ENCODE measurements at regions not wholly inside any gene's neighbourhood (a gene's known extent, or its start where the extent isn't known, plus 50 kb on each side); places are given as distances from the start of the nearest gene placed in this dataset.
"Not testable (repeated sequence)": the region's sequence is repeated elsewhere in the genome, so short reads cannot be mapped to it uniquely, and the experiment has no call there.

GRCh38 chr1:112828716-112829115 is 113.6 kb upstream of the PPM1J start:
- no peak overlapping the region for H3K9ac ChIP-seq (ENCODE audit: low read length)

GRCh38 chr1:112827391-112827790 is 112.3 kb upstream of the PPM1J start:
- not testable (repeated sequence) for H3K4me3 ChIP-seq (ENCODE audit: low read length); H3K9me3 ChIP-seq (ENCODE audit: insufficient read depth, low read length); H3K9ac ChIP-seq (ENCODE audit: low read length); H3K79me2 ChIP-seq (ENCODE audit: low read length); H3K27ac ChIP-seq (ENCODE audit: low read length); H3K36me3 ChIP-seq (replicated peaks; ENCODE audit: low read depth, low read length); H3K4me1 ChIP-seq (ENCODE audit: low read length); H3K27me3 ChIP-seq (ENCODE audit: low read depth, low read length); H4K20me1 ChIP-seq (ENCODE audit: insufficient read depth, low read length); H3K4me2 ChIP-seq (ENCODE audit: low read length); H2AFZ ChIP-seq (ENCODE audit: low read depth, low read length)

More at GRCh38 chr1:112828716-112829115, 113.6 kb upstream of the PPM1J start:
- no peaks in the 10 kb centered on the region for H3K9me3 ChIP-seq (ENCODE audit: insufficient read depth, low read length)
- H3K27ac ChIP-seq (ENCODE audit: low read length), result no peak overlapping the region
- H3K4me3 ChIP-seq (ENCODE audit: low read length), result no peak overlapping the region
- no peak for TF ChIP-seq EZH2phosphoT487 (IDR thresholded peaks at IDR 0.05; ENCODE audit: low read depth)
- TF ChIP-seq, protein P1, sequence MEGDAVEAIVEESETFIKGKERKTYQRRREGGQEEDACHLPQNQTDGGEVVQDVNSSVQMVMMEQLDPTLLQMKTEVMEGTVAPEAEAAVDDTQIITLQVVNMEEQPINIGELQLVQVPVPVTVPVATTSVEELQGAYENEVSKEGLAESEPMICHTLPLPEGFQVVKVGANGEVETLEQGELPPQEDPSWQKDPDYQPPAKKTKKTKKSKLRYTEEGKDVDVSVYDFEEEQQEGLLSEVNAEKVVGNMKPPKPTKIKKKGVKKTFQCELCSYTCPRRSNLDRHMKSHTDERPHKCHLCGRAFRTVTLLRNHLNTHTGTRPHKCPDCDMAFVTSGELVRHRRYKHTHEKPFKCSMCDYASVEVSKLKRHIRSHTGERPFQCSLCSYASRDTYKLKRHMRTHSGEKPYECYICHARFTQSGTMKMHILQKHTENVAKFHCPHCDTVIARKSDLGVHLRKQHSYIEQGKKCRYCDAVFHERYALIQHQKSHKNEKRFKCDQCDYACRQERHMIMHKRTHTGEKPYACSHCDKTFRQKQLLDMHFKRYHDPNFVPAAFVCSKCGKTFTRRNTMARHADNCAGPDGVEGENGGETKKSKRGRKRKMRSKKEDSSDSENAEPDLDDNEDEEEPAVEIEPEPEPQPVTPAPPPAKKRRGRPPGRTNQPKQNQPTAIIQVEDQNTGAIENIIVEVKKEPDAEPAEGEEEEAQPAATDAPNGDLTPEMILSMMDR (IDR thresholded peaks at IDR 0.05; ENCODE audit: low read depth, low read length), result no peak
- no peaks in the 10 kb centered on the region; the same call in 1 of the 2 replicates for H3K27me3 ChIP-seq (ENCODE audit: low read depth, low read length)
- H3K79me2 ChIP-seq (ENCODE audit: low read length), result no peaks in the 10 kb centered on the region
- no peaks in the 10 kb centered on the region for H4K20me1 ChIP-seq (ENCODE audit: insufficient read depth, low read length)
- H3K4me1 ChIP-seq (ENCODE audit: low read length), result peaks cover 10% of the 10 kb centered on the region
- no peak overlapping the region for H3K4me2 ChIP-seq (ENCODE audit: low read length)
- no peaks in the 10 kb centered on the region for H3K36me3 ChIP-seq (replicated peaks; ENCODE audit: low read depth, low read length)
- H2AFZ ChIP-seq (ENCODE audit: low read depth, low read length), result no peak overlapping the region

DNA sequence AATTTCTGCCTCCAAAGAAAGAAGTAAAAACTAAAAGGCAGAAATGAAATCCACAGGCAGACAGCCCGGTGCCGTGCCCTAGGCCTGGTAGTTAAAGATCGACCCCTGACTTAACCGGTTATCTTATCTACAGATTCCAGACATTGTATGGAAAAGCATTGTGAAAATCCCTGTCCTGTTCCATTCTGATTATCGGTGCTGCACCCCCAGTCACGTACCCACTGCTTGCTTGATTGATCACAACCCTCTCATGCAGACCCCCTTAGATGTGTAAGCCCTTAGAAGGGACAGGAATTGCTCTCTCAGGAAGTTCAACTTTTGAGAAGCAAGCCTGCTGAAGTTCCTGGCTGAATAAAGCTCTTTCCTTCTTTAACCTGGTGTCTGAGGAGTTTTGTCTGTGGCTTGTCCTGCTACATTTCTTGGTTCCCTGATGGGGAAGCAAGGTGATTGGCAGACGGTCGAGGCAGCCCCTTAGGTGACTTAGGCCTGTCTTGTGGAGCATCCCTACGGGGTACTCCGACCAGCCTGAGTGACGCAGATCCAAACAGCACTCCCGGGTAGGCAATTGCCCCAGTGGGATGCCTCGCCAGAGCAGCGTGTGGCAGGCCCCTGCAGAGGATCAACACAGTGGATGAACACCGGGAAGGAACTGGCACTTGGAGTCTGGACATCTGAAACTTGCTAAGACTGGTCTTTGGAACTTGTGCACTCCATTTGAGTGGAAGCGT is 111.2 kb upstream of the PPM1J start:
- TF ChIP-seq, protein P1 (IDR thresholded peaks at IDR 0.05; ENCODE audit: low read depth, low read length), result no peak
- no peak for TF ChIP-seq EZH2phosphoT487 (IDR thresholded peaks at IDR 0.05; ENCODE audit: low read depth)
- Histone ChIP-seq H4K20me1 (ENCODE audit: insufficient read depth, low read length) (no peaks in the 10 kb centered on the region), H2AFZ (ENCODE audit: low read depth, low read length) (no peak overlapping the region), H3K27me3 (ENCODE audit: low read depth, low read length) (no peaks in the 10 kb centered on the region), H3K4me3 (ENCODE audit: low read length) (no peak overlapping the region), H3K4me1 (ENCODE audit: low read length) (no peaks in the 10 kb centered on the region), H3K79me2 (ENCODE audit: low read length) (no peaks in the 10 kb centered on the region), H3K36me3 (replicated peaks; ENCODE audit: low read depth, low read length) (no peaks in the 10 kb centered on the region), H3K9ac (ENCODE audit: low read length) (no peak overlapping the region), H3K4me2 (ENCODE audit: low read length) (no peak overlapping the region), H3K27ac (ENCODE audit: low read length) (no peak overlapping the region), H3K9me3 (ENCODE audit: insufficient read depth, low read length) (no peaks in the 10 kb centered on the region)

DNA sequence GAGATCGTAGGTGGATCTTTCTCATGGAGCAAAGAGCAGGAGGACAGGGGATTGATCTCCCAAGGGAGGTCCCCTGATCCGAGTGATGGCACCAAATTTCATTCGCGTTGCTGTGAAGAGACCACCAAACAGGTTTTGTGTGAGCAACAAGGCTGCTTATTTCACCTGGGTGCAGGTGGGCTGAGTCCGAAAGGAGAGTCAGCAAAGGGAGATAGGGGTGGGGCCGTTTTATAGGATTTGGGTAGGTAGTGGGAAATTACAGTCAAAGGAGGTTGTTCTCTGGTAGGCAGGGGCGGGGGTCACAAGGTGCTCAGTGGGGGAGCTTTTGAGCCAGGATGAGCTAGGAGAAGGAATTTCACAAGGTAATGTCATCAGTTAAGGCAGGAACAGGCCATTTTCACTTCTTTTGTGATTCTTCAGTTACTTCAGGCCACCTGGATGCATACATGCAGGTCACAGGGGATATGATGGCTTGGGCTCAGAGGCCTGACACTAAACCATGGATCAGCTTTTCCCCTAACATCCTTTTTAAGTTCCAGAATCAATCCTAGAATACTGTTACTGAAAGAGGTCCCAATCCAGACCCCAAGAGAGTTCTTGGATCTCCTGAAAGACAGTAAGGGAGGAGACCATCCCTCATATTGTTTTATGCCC is 110.6 kb upstream of the PPM1J start:
- not testable (repeated sequence) for H2AFZ ChIP-seq (ENCODE audit: low read depth, low read length); H3K79me2 ChIP-seq (ENCODE audit: low read length); H3K36me3 ChIP-seq (replicated peaks; ENCODE audit: low read depth, low read length); H3K9ac ChIP-seq (ENCODE audit: low read length); H3K27ac ChIP-seq (ENCODE audit: low read length); H3K27me3 ChIP-seq (ENCODE audit: low read depth, low read length); H3K4me3 ChIP-seq (ENCODE audit: low read length); H3K4me2 ChIP-seq (ENCODE audit: low read length); H3K9me3 ChIP-seq (ENCODE audit: insufficient read depth, low read length); H4K20me1 ChIP-seq (ENCODE audit: insufficient read depth, low read length); H3K4me1 ChIP-seq (ENCODE audit: low read length)

- H2AFZ ChIP-seq (ENCODE audit: low read depth, low read length); H3K4me2 ChIP-seq (ENCODE audit: low read length); H3K9ac ChIP-seq (ENCODE audit: low read length); H3K27me3 ChIP-seq (ENCODE audit: low read depth, low read length); H3K4me1 ChIP-seq (ENCODE audit: low read length); H3K36me3 ChIP-seq (replicated peaks; ENCODE audit: low read depth, low read length); H3K79me2 ChIP-seq (ENCODE audit: low read length); H3K4me3 ChIP-seq (ENCODE audit: low read length); H4K20me1 ChIP-seq (ENCODE audit: insufficient read depth, low read length); H3K9me3 ChIP-seq (ENCODE audit: insufficient read depth, low read length); H3K27ac ChIP-seq (ENCODE audit: low read length): not testable (repeated sequence)
Observed at GRCh38 chr1:112825075-112825474, 109.9 kb upstream of the PPM1J start.

GRCh38 chr1:112821307-112822063 is 106.4 kb upstream of the PPM1J start:
- not testable (repeated sequence) for H3K9ac ChIP-seq (ENCODE audit: low read length); H3K4me3 ChIP-seq (ENCODE audit: low read length); H3K36me3 ChIP-seq (replicated peaks; ENCODE audit: low read depth, low read length); H3K4me1 ChIP-seq (ENCODE audit: low read length); H3K27ac ChIP-seq (ENCODE audit: low read length); H4K20me1 ChIP-seq (ENCODE audit: insufficient read depth, low read length); H3K4me2 ChIP-seq (ENCODE audit: low read length); H3K27me3 ChIP-seq (ENCODE audit: low read depth, low read length); H3K9me3 ChIP-seq (ENCODE audit: insufficient read depth, low read length); H3K79me2 ChIP-seq (ENCODE audit: low read length); H2AFZ ChIP-seq (ENCODE audit: low read depth, low read length)

All from OCI-LY3 (cell line).